HepG2 (cell line): ENCODE measurements at regions not wholly inside any gene's neighbourhood (a gene's known extent, or its start where the extent isn't known, plus 50 kb on each side); places are given as distances from the start of the nearest gene placed in this dataset.

Source experiments
- CEBPZ ChIP-seq: IDR thresholded peaks from 2 replicates; pipeline ENCODE4 v1.6.1; 2012; ENCODE audit warnings: low read length, improper control_type of control experiment
- LBX2 ChIP-seq: sonication (generic); formaldehyde crosslinking; IDR thresholded peaks from 2 replicates; pipeline ENCODE4 v1.5.0; 2020; ENCODE audit warnings: missing genetic modification reagents, mild to moderate bottlenecking, borderline replicate concordance
- PITX1 ChIP-seq: sonication (generic); formaldehyde crosslinking; IDR thresholded peaks from 2 replicates; pipeline ENCODE4 v1.5.1; 2020; ENCODE audit warnings: mild to moderate bottlenecking, missing genetic modification reagents
- SMARCE1 ChIP-seq: fragments of 450-650 bp; IDR thresholded peaks from 2 replicates; pipeline ENCODE4 v1.6.1; 2017; ENCODE audit warnings: borderline replicate concordance
- TRIM22 ChIP-seq: fragments of 450-650 bp; IDR thresholded peaks from 2 replicates; pipeline ENCODE4 v1.6.1; 2017
- ZNF501 ChIP-seq: sonication (generic); formaldehyde crosslinking; IDR thresholded peaks from 2 replicates; pipeline ENCODE4 v1.5.1; 2020; ENCODE audit warnings: mild to moderate bottlenecking, moderate library complexity, missing genetic modification reagents

- no peak for TF ChIP-seq ZNF501 (CRISPR knock-in tag)
- TF ChIP-seq SMARCE1: no peak
- no peak for TF ChIP-seq LBX2 (CRISPR knock-in tag)
- no peak for TF ChIP-seq TRIM22
- TF ChIP-seq PITX1: no peak
- no peak for TF ChIP-seq CEBPZ
Observed at GRCh38 chr10:78591066-78591465, 477.7 kb upstream of the ZMIZ1 start.
